ENCODE measurements at regions not wholly inside any gene's neighbourhood (a gene's known extent, or its start where the extent isn't known, plus 50 kb on each side); places are given as distances from the start of the nearest gene placed in this dataset.

DNA sequence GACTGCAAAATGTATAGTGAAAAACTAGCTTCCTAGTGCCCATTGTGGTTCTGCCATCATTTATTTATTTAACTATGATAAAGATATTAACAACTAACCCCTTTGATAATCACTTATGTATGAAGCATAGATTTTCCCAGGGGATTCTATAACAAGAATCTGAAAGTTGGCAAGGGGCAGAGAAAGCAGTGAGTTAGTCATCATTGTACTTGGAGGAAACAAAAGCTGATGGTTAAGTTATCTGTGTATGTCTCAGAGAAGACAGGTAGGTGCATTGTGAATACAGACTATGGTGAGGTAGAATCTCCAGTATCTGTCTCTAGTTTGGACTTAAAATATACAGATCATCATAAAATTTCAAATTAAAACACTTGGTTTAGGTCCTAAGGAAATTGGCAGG, 2159.1 kb upstream of the CELF4 start:
- no peaks in the 10 kb centered on the region for H3K36me3 Mint-ChIP-seq (ENCODE audit: insufficient read depth, unreplicated experiment)
- POLR2A ChIA-PET: no interaction called here
- H3K4me1 ChIP-seq: no peaks in the 10 kb centered on the region
- no peaks in the 10 kb centered on the region for H3K27me3 ChIP-seq (replicated peaks; ENCODE audit: control insufficient read depth, insufficient read depth, low read length)
- H3K4me3 Mint-ChIP-seq (ENCODE audit: unreplicated experiment): no peak overlapping the region
- H3K27ac Mint-ChIP-seq (ENCODE audit: unreplicated experiment): no peak overlapping the region
- TF ChIP-seq, protein P1, sequence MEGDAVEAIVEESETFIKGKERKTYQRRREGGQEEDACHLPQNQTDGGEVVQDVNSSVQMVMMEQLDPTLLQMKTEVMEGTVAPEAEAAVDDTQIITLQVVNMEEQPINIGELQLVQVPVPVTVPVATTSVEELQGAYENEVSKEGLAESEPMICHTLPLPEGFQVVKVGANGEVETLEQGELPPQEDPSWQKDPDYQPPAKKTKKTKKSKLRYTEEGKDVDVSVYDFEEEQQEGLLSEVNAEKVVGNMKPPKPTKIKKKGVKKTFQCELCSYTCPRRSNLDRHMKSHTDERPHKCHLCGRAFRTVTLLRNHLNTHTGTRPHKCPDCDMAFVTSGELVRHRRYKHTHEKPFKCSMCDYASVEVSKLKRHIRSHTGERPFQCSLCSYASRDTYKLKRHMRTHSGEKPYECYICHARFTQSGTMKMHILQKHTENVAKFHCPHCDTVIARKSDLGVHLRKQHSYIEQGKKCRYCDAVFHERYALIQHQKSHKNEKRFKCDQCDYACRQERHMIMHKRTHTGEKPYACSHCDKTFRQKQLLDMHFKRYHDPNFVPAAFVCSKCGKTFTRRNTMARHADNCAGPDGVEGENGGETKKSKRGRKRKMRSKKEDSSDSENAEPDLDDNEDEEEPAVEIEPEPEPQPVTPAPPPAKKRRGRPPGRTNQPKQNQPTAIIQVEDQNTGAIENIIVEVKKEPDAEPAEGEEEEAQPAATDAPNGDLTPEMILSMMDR (IDR thresholded peaks at IDR 0.05; ENCODE audit: insufficient read depth in 1 of 2, low read depth in 1 of 2, low read length in 1 of 2, severe bottlenecking in 1 of 2, unreplicated experiment in 1 of 2): no peak
- no TSS peak for BruUV-seq (replicated peaks)
- no peak overlapping the region for H3K4me3 ChIP-seq (ENCODE audit: low read depth, low read length)
- DNase-seq: no peak
- no peaks in the 10 kb centered on the region for H3K4me1 Mint-ChIP-seq (ENCODE audit: low read depth, unreplicated experiment)
- H3K27me3 Mint-ChIP-seq (ENCODE audit: insufficient read depth, unreplicated experiment): no peaks in the 10 kb centered on the region
- no peaks in the 10 kb centered on the region for H3K36me3 ChIP-seq (ENCODE audit: control insufficient read depth, insufficient read depth, low read length)
- no peaks in the 10 kb centered on the region for H3K9me3 Mint-ChIP-seq (ENCODE audit: unreplicated experiment)
- no peaks in the 10 kb centered on the region for H3K9me3 ChIP-seq
- intact Hi-C loops (cut with micrococcal nuclease; ENCODE audit: unreplicated experiment): loop anchor here (2.0 kb wide), 1 partner anchor 56 kb away; no protein-coding TSS in a partner anchor
- CTCF ChIA-PET: no interaction called here

DNA sequence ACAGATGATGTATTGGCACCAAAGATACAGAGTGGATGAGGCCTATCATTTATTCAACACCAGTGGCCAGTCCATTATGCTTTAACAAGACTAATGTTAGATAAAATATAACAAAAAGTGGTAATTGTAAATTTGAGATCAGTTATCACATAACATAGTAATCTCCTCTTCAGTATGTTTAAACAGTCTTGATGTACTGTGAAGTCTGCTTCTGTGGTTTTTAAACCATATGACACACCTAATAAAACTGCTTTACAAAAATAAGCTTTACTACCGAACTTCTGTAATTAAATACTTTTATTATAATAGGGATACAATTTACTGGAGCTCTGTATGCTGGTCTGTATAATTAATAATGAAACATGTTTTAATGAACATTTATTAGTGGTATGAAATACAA, 2156.1 kb upstream of the CELF4 start:
- DNase-seq: no peak
- H3K36me3 Mint-ChIP-seq (ENCODE audit: insufficient read depth, unreplicated experiment): no peaks in the 10 kb centered on the region
- H3K9me3 Mint-ChIP-seq (ENCODE audit: unreplicated experiment): no peaks in the 10 kb centered on the region
- H3K27ac Mint-ChIP-seq (ENCODE audit: unreplicated experiment): no peak overlapping the region
- Histone ChIP-seq H3K27me3 (replicated peaks; ENCODE audit: control insufficient read depth, insufficient read depth, low read length) (no peaks in the 10 kb centered on the region), H3K9me3 (no peaks in the 10 kb centered on the region), H3K4me3 (ENCODE audit: low read depth, low read length) (no peak overlapping the region), H3K4me1 (no peaks in the 10 kb centered on the region), H3K36me3 (ENCODE audit: control insufficient read depth, insufficient read depth, low read length) (no peaks in the 10 kb centered on the region)
- no peak overlapping the region for H3K4me3 Mint-ChIP-seq (ENCODE audit: unreplicated experiment)
- H3K27me3 Mint-ChIP-seq (ENCODE audit: insufficient read depth, unreplicated experiment): no peaks in the 10 kb centered on the region
- no peaks in the 10 kb centered on the region for H3K4me1 Mint-ChIP-seq (ENCODE audit: low read depth, unreplicated experiment)
- intact Hi-C loops (cut with micrococcal nuclease; ENCODE audit: unreplicated experiment): no loop called here
- TF ChIP-seq, protein P1 (IDR thresholded peaks at IDR 0.05; ENCODE audit: insufficient read depth in 1 of 2, low read depth in 1 of 2, low read length in 1 of 2, severe bottlenecking in 1 of 2, unreplicated experiment in 1 of 2): no peak
- BruUV-seq (replicated peaks): no TSS peak
- ChIA-PET POLR2A (no interaction called here), CTCF (no interaction called here)

DNA sequence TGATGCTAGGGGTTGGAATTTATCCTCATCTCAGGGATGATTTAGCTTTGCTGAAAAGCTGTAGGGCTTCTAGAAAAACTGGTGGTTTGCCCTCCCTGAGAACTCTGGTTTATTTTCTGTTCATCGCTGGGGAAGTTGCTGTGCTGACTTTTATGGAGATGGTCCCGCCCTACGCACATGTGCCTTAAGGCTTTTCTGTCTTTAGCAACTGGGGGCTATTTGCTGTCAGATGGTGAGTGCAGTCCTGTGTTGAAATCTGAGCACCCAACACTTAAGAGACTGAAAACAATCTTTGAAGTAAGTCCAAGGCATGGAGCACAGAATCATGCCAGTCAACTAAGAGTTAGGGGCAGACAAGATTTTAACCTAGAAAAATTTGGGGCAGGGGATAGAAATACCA, 2148.4 kb upstream of the CELF4 start:
- DNase-seq: no peak
- TF ChIP-seq, protein P1 (IDR thresholded peaks at IDR 0.05; ENCODE audit: insufficient read depth in 1 of 2, low read depth in 1 of 2, low read length in 1 of 2, severe bottlenecking in 1 of 2, unreplicated experiment in 1 of 2): no peak
- H3K27me3 Mint-ChIP-seq (ENCODE audit: insufficient read depth, unreplicated experiment): no peaks in the 10 kb centered on the region

More for the DNA sequence above, 2148.4 kb upstream of the CELF4 start:
- Mint-ChIP-seq H3K27ac (ENCODE audit: unreplicated experiment) (no peak overlapping the region), H3K36me3 (ENCODE audit: insufficient read depth, unreplicated experiment) (no peaks in the 10 kb centered on the region), H3K4me3 (ENCODE audit: unreplicated experiment) (no peak overlapping the region), H3K4me1 (ENCODE audit: low read depth, unreplicated experiment) (no peaks in the 10 kb centered on the region), H3K9me3 (ENCODE audit: unreplicated experiment) (no peaks in the 10 kb centered on the region)
- H3K36me3 ChIP-seq (ENCODE audit: control insufficient read depth, insufficient read depth, low read length): no peaks in the 10 kb centered on the region
- ChIA-PET POLR2A (no interaction called here), CTCF (no interaction called here)
- no peak overlapping the region for H3K4me3 ChIP-seq (ENCODE audit: low read depth, low read length)
- no peaks in the 10 kb centered on the region for H3K27me3 ChIP-seq (replicated peaks; ENCODE audit: control insufficient read depth, insufficient read depth, low read length)
- no peaks in the 10 kb centered on the region for H3K4me1 ChIP-seq
- BruUV-seq (replicated peaks): no TSS peak
- intact Hi-C loops (cut with micrococcal nuclease; ENCODE audit: unreplicated experiment): no loop called here
- no peaks in the 10 kb centered on the region for H3K9me3 ChIP-seq

All from Caco-2 (cell line).